B cell (primary cell): ENCODE measurements at regions not wholly inside any gene's neighbourhood (a gene's known extent, or its start where the extent isn't known, plus 50 kb on each side); places are given as distances from the start of the nearest gene placed in this dataset.

Source experiments
- ATAC-seq: fragments of 200-7000 bp; cut with Tn5 transposase; one replicate; pipeline ENCODE4 v1.10.0; 2021; ENCODE audit warnings: low read depth, mild to moderate bottlenecking, moderate number of reproducible peaks, moderate library complexity
- CTCF ChIA-PET: fragments of 350-600 bp; sonication (Branson Sonifier 250); formaldehyde crosslinking; loops from one replicate; lab custom pipeline; 2021; ENCODE audit warnings: antibody characterized with exemption, inconsistent platforms; lab: Charles Lee
- POLR2A ChIA-PET: fragments of 350-600 bp; sonication (Branson Sonifier 250); formaldehyde crosslinking; loops from one replicate; lab custom pipeline; 2021; ENCODE audit warnings: antibody characterized with exemption; lab: Charles Lee
- DNase-seq: peaks from one replicate; pipeline ENCODE4 v3.0.0; 2013
- H2AFZ ChIP-seq: 2 replicates; pipeline ENCODE4 v1.6.1; 2012; ENCODE audit warnings: mild to moderate bottlenecking, low read depth, low read length; ENCODE audit not compliant: insufficient read depth, poor library complexity, severe bottlenecking
- H3K27ac ChIP-seq, 2 donors: 1 replicate in 1 of 2; 2 replicates in 1 of 2; pipeline ENCODE4 v1.5.1; 2012 to 2013; ENCODE audit warnings: low read length in 2 of 2, mild to moderate bottlenecking in 2 of 2, moderate library complexity in 1 of 2
- H3K27me3 ChIP-seq, 4 experiments: fragments of 200-600 bp in 1 of 4; sonication (generic) in 1 of 4; replicated peaks in 1 of 4; 1 replicate in 2 of 4; 2 replicates in 2 of 4; pipeline versions ENCODE4 v1.6.1 to v1.7.0; 2013 to 2016; ENCODE audit warnings: low read length in 3 of 4, mild to moderate bottlenecking in 2 of 4, mixed read lengths in 1 of 4, moderate library complexity in 1 of 4; ENCODE audit not compliant: insufficient read depth in 4 of 4, control insufficient read depth in 3 of 4; ENCODE audit errors: control extremely low read depth in 1 of 4
- H3K36me3 ChIP-seq, 2 experiments: replicated peaks in 1 of 2; 1 replicate in 1 of 2; 2 replicates in 1 of 2; pipeline versions ENCODE4 v1.6.1 to v1.7.1; 2013; ENCODE audit warnings: low read length in 1 of 2; ENCODE audit not compliant: insufficient read depth in 2 of 2, control insufficient read depth in 1 of 2; ENCODE audit errors: control extremely low read depth in 1 of 2, extremely low read depth in 1 of 2
- H3K4me1 ChIP-seq, 2 donors: fragments of 200-600 bp in 1 of 2; sonication (generic) in 1 of 2; 1 replicate in 1 of 2; 2 replicates in 1 of 2; pipeline versions ENCODE4 v1.5.1 to v1.6.1; 2013 to 2017; ENCODE audit warnings: low read length in 2 of 2; ENCODE audit not compliant: control insufficient read depth in 2 of 2, insufficient read depth in 2 of 2
- H3K4me2 ChIP-seq: replicated peaks from 2 replicates; pipeline ENCODE3; 2012; ENCODE audit warnings: mild to moderate bottlenecking, low read depth, low read length; ENCODE audit not compliant: poor library complexity, severe bottlenecking
- H3K4me3 ChIP-seq, 5 experiments: fragments of 200-600 bp in 1 of 5; sonication (generic) in 1 of 5; 1 replicate in 3 of 5; 2 replicates in 2 of 5; pipeline versions ENCODE4 v1.5.1 to v1.7.0; 2011 to 2016; ENCODE audit warnings: low read length in 4 of 5, mild to moderate bottlenecking in 4 of 5, low read depth in 2 of 5, control low read depth in 1 of 5, moderate library complexity in 1 of 5; ENCODE audit not compliant: insufficient read depth in 1 of 5; ENCODE audit errors: control extremely low read depth in 1 of 5, extremely low read depth in 1 of 5
- H3K79me2 ChIP-seq: fragments of 200-600 bp; sonication (generic); one replicate; pipeline ENCODE4 v1.6.0; 2016; ENCODE audit warnings: low read length; ENCODE audit not compliant: control insufficient read depth, insufficient read depth
- H3K9ac ChIP-seq: fragments of 200-600 bp; sonication (generic); 2 replicates; pipeline ENCODE4 v1.6.1; 2017; ENCODE audit warnings: mild to moderate bottlenecking, low read length, moderate library complexity
- H3K9me3 ChIP-seq, 3 donors: one replicate each; pipeline versions ENCODE4 v1.6.1 to v1.7.1; 2013; ENCODE audit warnings: low read length in 2 of 3; ENCODE audit not compliant: control insufficient read depth in 2 of 3, insufficient read depth in 1 of 3; ENCODE audit errors: control extremely low read depth in 1 of 3
- H4K20me1 ChIP-seq: 2 replicates; pipeline ENCODE4 v1.6.0; 2012; ENCODE audit warnings: mild to moderate bottlenecking, low read length; ENCODE audit not compliant: insufficient read depth, control insufficient read depth, poor library complexity, severe bottlenecking
- H3K27ac Mint-ChIP-seq: one replicate; pipeline ENCODE4 v1.8.0; 2021; ENCODE audit warnings: mixed read lengths
- H3K27me3 Mint-ChIP-seq: one replicate; pipeline ENCODE4 v1.8.0; 2021; ENCODE audit warnings: mixed read lengths
- H3K4me1 Mint-ChIP-seq: one replicate; pipeline ENCODE4 v1.8.0; 2021; ENCODE audit warnings: mixed read lengths
- H3K4me3 Mint-ChIP-seq: one replicate; pipeline ENCODE4 v1.8.0; 2021; ENCODE audit warnings: mixed read lengths
- H3K9me3 Mint-ChIP-seq: one replicate; pipeline ENCODE4 v1.8.0; 2022; ENCODE audit warnings: mixed read lengths; ENCODE audit not compliant: insufficient read depth
- CTCF ChIP-seq: fragments of 200-600 bp; IDR thresholded peaks from one replicate; pipeline ENCODE4 v1.8.0; 2022; ENCODE audit warnings: antibody characterized with exemption, mild to moderate bottlenecking
- EZH2 ChIP-seq: IDR thresholded peaks from 2 replicates; pipeline ENCODE4 v1.6.1; 2012; ENCODE audit warnings: borderline replicate concordance, low read depth, mild to moderate bottlenecking, moderate library complexity, low read length; ENCODE audit not compliant: insufficient read depth, poor library complexity, severe bottlenecking
- WGBS: methylation state at CpG from one replicate; pipeline ENCODE4 v1.1.5; 2013; ENCODE audit warnings: missing lambda C conversion rate; ENCODE audit not compliant: insufficient coverage; 5-methylcytosine and 5-hydroxymethylcytosine counted together
- intact Hi-C: fragments of 100-400 bp; cut with micrococcal nuclease; formaldehyde crosslinking; loops from one replicate; pipeline ENCODE4 v1.10.0; 2022

- H3K4me1 ChIP-seq: peaks cover 18 to 20% of the 10 kb centered on the region in 2 donors
- no peak overlapping the region for H3K27ac ChIP-seq
- no peak overlapping the region for H3K4me3 Mint-ChIP-seq
- peaks cover 27% of the 10 kb centered on the region for H3K4me1 Mint-ChIP-seq
- H3K9me3 Mint-ChIP-seq: no peaks in the 10 kb centered on the region
- no peaks in the 10 kb centered on the region for H3K27me3 ChIP-seq
- H2AFZ ChIP-seq: no peak overlapping the region
- no peak for DNase-seq
- no peak overlapping the region for H3K4me2 ChIP-seq
- ATAC-seq: no peak
- ChIA-PET CTCF (no interaction called here), POLR2A (no interaction called here)
- no peak overlapping the region for H3K27ac Mint-ChIP-seq
- no peaks in the 10 kb centered on the region for H3K9me3 ChIP-seq
- H3K4me3 ChIP-seq: no peak overlapping the region
- intact Hi-C loops: loop anchor here (10.0 kb wide), 1 partner anchor 233 kb away; no protein-coding TSS in a partner anchor
- H4K20me1 ChIP-seq: no peaks in the 10 kb centered on the region
- no peak overlapping the region for H3K9ac ChIP-seq
- TF ChIP-seq EZH2 (no peak), CTCF (no peak)
- no peaks in the 10 kb centered on the region for H3K36me3 ChIP-seq
- no peaks in the 10 kb centered on the region for H3K79me2 ChIP-seq
- 63% methylated on average over 4 of the region's 8 CpGs for WGBS
- no peaks in the 10 kb centered on the region for H3K27me3 Mint-ChIP-seq
These were observed 293.5 kb downstream of the SPRY2 start for GRCh38 chr13:80047406-80047805.

- no peak overlapping the region for H3K4me3 Mint-ChIP-seq
- intact Hi-C loops: loop anchor here (10.0 kb wide), 1 partner anchor 226 kb away; no protein-coding TSS in a partner anchor
- H3K9me3 Mint-ChIP-seq: no peaks in the 10 kb centered on the region
- no peaks in the 10 kb centered on the region for H3K27me3 Mint-ChIP-seq
- H3K27ac ChIP-seq: no peak overlapping the region
- no peak for TF ChIP-seq EZH2
- TF ChIP-seq CTCF: no peak
- H3K4me1 Mint-ChIP-seq: peaks cover 30% of the 10 kb centered on the region
- H2AFZ ChIP-seq: no peak overlapping the region
- peaks cover 28 to 31% of the 10 kb centered on the region in 2 donors for H3K4me1 ChIP-seq
- no peak overlapping the region for H3K4me3 ChIP-seq
- no peaks in the 10 kb centered on the region for H4K20me1 ChIP-seq
- H3K36me3 ChIP-seq: no peaks in the 10 kb centered on the region
- ChIA-PET CTCF (no interaction called here), POLR2A (no interaction called here)
- no peak for DNase-seq
- H3K9me3 ChIP-seq: no peaks in the 10 kb centered on the region
- H3K9ac ChIP-seq: no peak overlapping the region
- ATAC-seq: no peak
- no peaks in the 10 kb centered on the region for H3K27me3 ChIP-seq
- no peak overlapping the region for H3K4me2 ChIP-seq
- H3K27ac Mint-ChIP-seq: no peak overlapping the region
- WGBS: no CpG with 5 or more reads among the region's 4 CpGs
- no peaks in the 10 kb centered on the region for H3K79me2 ChIP-seq
These were observed 300.0 kb downstream of the SPRY2 start for GRCh38 chr13:80040981-80041317.
